ENCODE measurements at regions not wholly inside any gene's neighbourhood (a gene's known extent, or its start where the extent isn't known, plus 50 kb on each side); places are given as distances from the start of the nearest gene placed in this dataset.

- Histone ChIP-seq H3F3A (ENCODE audit: insufficient read depth) (no peaks in the 10 kb centered on the region), H3K79me2 (ENCODE audit: insufficient read depth) (no peaks in the 10 kb centered on the region), H3K4me3 (no peak overlapping the region), H3K27ac (no peak overlapping the region), H4K20me1 (ENCODE audit: insufficient read depth) (no peaks in the 10 kb centered on the region), H3K9ac (no peak overlapping the region), H2AFZ (no peak overlapping the region), H3K4me1 (ENCODE audit: insufficient read depth) (no peaks in the 10 kb centered on the region), H3K9me2 (ENCODE audit: insufficient read depth) (no peaks in the 10 kb centered on the region), H3K36me3 (ENCODE audit: low read depth) (no peaks in the 10 kb centered on the region), H3K9me3 (ENCODE audit: low read depth) (no peaks in the 10 kb centered on the region), H3K27me3 (replicated peaks; ENCODE audit: insufficient read depth) (no peaks in the 10 kb centered on the region), H3K4me2 (ENCODE audit: unreplicated experiment) (no peak overlapping the region)
- no peak for DNase-seq
- WGBS, 2 experiments (ENCODE audit: low coverage in 1 of 2, low lambda C conversion rate in 2 of 2, missing lambda C conversion rate in 2 of 2) = 35 to 37% methylated on average over 10 of the region's 10 CpGs
- TF ChIP-seq EZH2phosphoT487 (IDR thresholded peaks at IDR 0.05; ENCODE audit: insufficient read depth, low read depth) (no peak), EZH2 (IDR thresholded peaks at IDR 0.05; ENCODE audit: insufficient read depth, poor library complexity, severe bottlenecking) (no peak)
- in situ Hi-C loops (cut with MboI) = no loop called here
These were observed 240.4 kb upstream of the IRX2 start for GRCh38 chr5:2991884-2992283.

- no peak for DNase-seq
- Histone ChIP-seq H3K27ac (no peak overlapping the region), H3K36me3 (ENCODE audit: low read depth) (no peaks in the 10 kb centered on the region), H4K20me1 (ENCODE audit: insufficient read depth) (no peaks in the 10 kb centered on the region), H2AFZ (no peak overlapping the region), H3K27me3 (replicated peaks; ENCODE audit: insufficient read depth) (no peaks in the 10 kb centered on the region), H3K9me2 (ENCODE audit: insufficient read depth) (no peaks in the 10 kb centered on the region), H3K4me2 (ENCODE audit: unreplicated experiment) (no peak overlapping the region), H3K9me3 (ENCODE audit: low read depth) (no peaks in the 10 kb centered on the region), H3K9ac (no peak overlapping the region), H3K79me2 (ENCODE audit: insufficient read depth) (no peaks in the 10 kb centered on the region), H3K4me3 (no peak overlapping the region), H3K4me1 (ENCODE audit: insufficient read depth) (no peaks in the 10 kb centered on the region), H3F3A (ENCODE audit: insufficient read depth) (no peaks in the 10 kb centered on the region)
- 11 to 14% methylated on average over 8 of the region's 8 CpGs for WGBS, 2 experiments (ENCODE audit: low coverage in 1 of 2, low lambda C conversion rate in 2 of 2, missing lambda C conversion rate in 2 of 2)
- no peak for TF ChIP-seq EZH2phosphoT487 (IDR thresholded peaks at IDR 0.05; ENCODE audit: insufficient read depth, low read depth)
- TF ChIP-seq EZH2 (IDR thresholded peaks at IDR 0.05; ENCODE audit: insufficient read depth, poor library complexity, severe bottlenecking) = no peak
- in situ Hi-C loops (cut with MboI) = no loop called here
These were observed 238.0 kb upstream of the IRX2 start for GRCh38 chr5:2989517-2989916.

GRCh38 chr5:2986301-2986700, 234.8 kb upstream of the IRX2 start:
- Histone ChIP-seq H3K4me1 (ENCODE audit: insufficient read depth) (no peaks in the 10 kb centered on the region), H3K36me3 (ENCODE audit: low read depth) (no peaks in the 10 kb centered on the region), H3K4me2 (ENCODE audit: unreplicated experiment) (no peak overlapping the region), H4K20me1 (ENCODE audit: insufficient read depth) (no peaks in the 10 kb centered on the region), H3K27me3 (replicated peaks; ENCODE audit: insufficient read depth) (no peaks in the 10 kb centered on the region), H3K27ac (no peak overlapping the region), H3K9me3 (ENCODE audit: low read depth) (no peaks in the 10 kb centered on the region), H3K4me3 (no peak overlapping the region), H2AFZ (no peak overlapping the region), H3F3A (ENCODE audit: insufficient read depth) (no peaks in the 10 kb centered on the region), H3K9ac (no peak overlapping the region), H3K79me2 (ENCODE audit: insufficient read depth) (no peaks in the 10 kb centered on the region), H3K9me2 (ENCODE audit: insufficient read depth) (no peaks in the 10 kb centered on the region)
- no peak for DNase-seq
- TF ChIP-seq EZH2 (IDR thresholded peaks at IDR 0.05; ENCODE audit: insufficient read depth, poor library complexity, severe bottlenecking) = no peak
- no peak for TF ChIP-seq EZH2phosphoT487 (IDR thresholded peaks at IDR 0.05; ENCODE audit: insufficient read depth, low read depth)
- in situ Hi-C loops (cut with MboI) = no loop called here
- WGBS, 2 experiments (ENCODE audit: low coverage in 1 of 2, low lambda C conversion rate in 2 of 2, missing lambda C conversion rate in 2 of 2) = 15 to 20% methylated on average over 5 of the region's 5 CpGs

GRCh38 chr5:2985718-2986117, 234.2 kb upstream of the IRX2 start:
- H3K27ac ChIP-seq = no peak overlapping the region
- H3K27me3 ChIP-seq (replicated peaks; ENCODE audit: insufficient read depth) = no peaks in the 10 kb centered on the region
- no peaks in the 10 kb centered on the region for H3K9me3 ChIP-seq (ENCODE audit: low read depth)
- no peaks in the 10 kb centered on the region for H4K20me1 ChIP-seq (ENCODE audit: insufficient read depth)
- in situ Hi-C loops (cut with MboI) = no loop called here
- no peak overlapping the region for H3K4me2 ChIP-seq (ENCODE audit: unreplicated experiment)
- no peak overlapping the region for H3K9ac ChIP-seq
- no peaks in the 10 kb centered on the region for H3K4me1 ChIP-seq (ENCODE audit: insufficient read depth)
- H3K36me3 ChIP-seq (ENCODE audit: low read depth) = no peaks in the 10 kb centered on the region
- no peak overlapping the region for H2AFZ ChIP-seq
- 3 to 7% methylated on average over 3 of the region's 3 CpGs for WGBS, 2 experiments (ENCODE audit: low coverage in 1 of 2, low lambda C conversion rate in 2 of 2, missing lambda C conversion rate in 2 of 2)
- H3K9me2 ChIP-seq (ENCODE audit: insufficient read depth) = no peaks in the 10 kb centered on the region
- TF ChIP-seq EZH2 (IDR thresholded peaks at IDR 0.05; ENCODE audit: insufficient read depth, poor library complexity, severe bottlenecking) = no peak
- TF ChIP-seq EZH2phosphoT487 (IDR thresholded peaks at IDR 0.05; ENCODE audit: insufficient read depth, low read depth) = no peak
- H3K4me3 ChIP-seq = no peak overlapping the region
- no peaks in the 10 kb centered on the region for H3K79me2 ChIP-seq (ENCODE audit: insufficient read depth)
- DNase-seq = no peak
- no peaks in the 10 kb centered on the region for H3F3A ChIP-seq (ENCODE audit: insufficient read depth)

All from GM23248 (cell line).